ENCODE measurements at regions not wholly inside any gene's neighbourhood (a gene's known extent, or its start where the extent isn't known, plus 50 kb on each side); places are given as distances from the start of the nearest gene placed in this dataset.

DNA sequence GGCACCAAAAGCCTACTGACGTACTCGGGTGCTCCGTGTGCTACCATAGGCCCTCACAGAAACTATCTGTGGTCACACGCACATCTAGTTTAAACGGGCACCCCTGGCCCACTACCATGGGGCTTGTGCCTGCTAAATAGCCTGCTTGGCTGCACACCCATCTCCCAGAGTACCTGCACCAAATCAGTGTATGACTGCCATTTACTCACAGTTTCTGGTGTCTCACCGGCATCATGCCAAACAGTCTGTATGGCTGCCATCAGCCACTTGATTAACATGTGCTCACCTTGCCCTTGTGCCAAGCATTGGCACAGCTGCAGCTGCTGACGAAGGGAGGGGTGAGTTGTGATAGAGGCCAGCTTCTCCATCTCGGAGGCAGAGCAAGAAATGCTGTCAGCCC is 232.7 kb downstream of the IGSF11 start:
- TF ChIP-seq, protein P1, sequence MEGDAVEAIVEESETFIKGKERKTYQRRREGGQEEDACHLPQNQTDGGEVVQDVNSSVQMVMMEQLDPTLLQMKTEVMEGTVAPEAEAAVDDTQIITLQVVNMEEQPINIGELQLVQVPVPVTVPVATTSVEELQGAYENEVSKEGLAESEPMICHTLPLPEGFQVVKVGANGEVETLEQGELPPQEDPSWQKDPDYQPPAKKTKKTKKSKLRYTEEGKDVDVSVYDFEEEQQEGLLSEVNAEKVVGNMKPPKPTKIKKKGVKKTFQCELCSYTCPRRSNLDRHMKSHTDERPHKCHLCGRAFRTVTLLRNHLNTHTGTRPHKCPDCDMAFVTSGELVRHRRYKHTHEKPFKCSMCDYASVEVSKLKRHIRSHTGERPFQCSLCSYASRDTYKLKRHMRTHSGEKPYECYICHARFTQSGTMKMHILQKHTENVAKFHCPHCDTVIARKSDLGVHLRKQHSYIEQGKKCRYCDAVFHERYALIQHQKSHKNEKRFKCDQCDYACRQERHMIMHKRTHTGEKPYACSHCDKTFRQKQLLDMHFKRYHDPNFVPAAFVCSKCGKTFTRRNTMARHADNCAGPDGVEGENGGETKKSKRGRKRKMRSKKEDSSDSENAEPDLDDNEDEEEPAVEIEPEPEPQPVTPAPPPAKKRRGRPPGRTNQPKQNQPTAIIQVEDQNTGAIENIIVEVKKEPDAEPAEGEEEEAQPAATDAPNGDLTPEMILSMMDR (IDR thresholded peaks at IDR 0.05), result no peak
- TF ChIP-seq POLR2A (IDR thresholded peaks at IDR 0.05), result no peak
